ENCODE measurements at regions not wholly inside any gene's neighbourhood (a gene's known extent, or its start where the extent isn't known, plus 50 kb on each side); places are given as distances from the start of the nearest gene placed in this dataset.
"Not testable (repeated sequence)": the region's sequence is repeated elsewhere in the genome, so short reads cannot be mapped to it uniquely, and the experiment has no call there.

DNA sequence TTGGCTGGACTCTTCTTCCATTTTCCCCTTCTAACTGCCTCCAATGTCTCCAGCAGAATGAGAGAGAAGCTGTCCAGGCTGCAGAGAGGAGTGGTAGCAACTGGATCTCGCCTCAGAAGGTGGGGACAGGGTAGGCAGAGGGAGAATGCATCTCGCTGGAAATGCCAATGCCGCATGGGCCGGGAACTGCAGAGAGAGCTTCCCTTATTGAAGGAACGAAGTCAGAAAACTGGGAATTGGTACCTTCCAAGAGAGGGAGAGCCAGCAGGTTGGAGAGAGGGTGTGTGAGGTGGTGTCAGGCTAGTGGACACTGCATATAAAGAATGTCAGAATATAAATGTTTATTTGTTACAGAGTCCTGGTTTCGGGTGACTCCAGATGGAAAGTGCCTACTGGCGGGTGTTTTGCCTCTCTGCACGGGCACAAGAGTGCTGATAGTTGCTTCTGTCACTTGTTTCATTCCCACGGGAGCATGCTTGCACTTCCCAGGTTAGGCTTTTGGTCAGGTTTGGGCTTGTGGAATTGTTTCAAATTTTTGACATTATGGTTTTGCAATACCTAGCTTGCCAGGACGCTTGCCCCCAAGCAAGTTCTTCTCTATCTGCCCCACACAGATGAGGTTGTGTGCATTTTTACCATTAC lies 156.8 kb upstream of the STS start:
- H3K4me1 ChIP-seq (ENCODE audit: control insufficient read depth, insufficient read depth, low read length) = peaks cover 23% of the 10 kb centered on the region
- H3K9me3 ChIP-seq (ENCODE audit: control insufficient read depth, insufficient read depth, low read length) = peaks cover 12% of the 10 kb centered on the region; the same call in 1 of the 2 replicates
- no peak overlapping the region for H3K4me3 ChIP-seq (ENCODE audit: low read depth, low read length)
- no peaks in the 10 kb centered on the region for H3K27me3 ChIP-seq (ENCODE audit: control insufficient read depth, insufficient read depth, low read length)
- H3K9ac ChIP-seq (ENCODE audit: low read depth, low read length) = no peak overlapping the region
- no peaks in the 10 kb centered on the region for H3K36me3 ChIP-seq (ENCODE audit: control insufficient read depth, insufficient read depth, low read length)
- H3K27ac ChIP-seq (ENCODE audit: low read depth, low read length) = no peak overlapping the region

DNA sequence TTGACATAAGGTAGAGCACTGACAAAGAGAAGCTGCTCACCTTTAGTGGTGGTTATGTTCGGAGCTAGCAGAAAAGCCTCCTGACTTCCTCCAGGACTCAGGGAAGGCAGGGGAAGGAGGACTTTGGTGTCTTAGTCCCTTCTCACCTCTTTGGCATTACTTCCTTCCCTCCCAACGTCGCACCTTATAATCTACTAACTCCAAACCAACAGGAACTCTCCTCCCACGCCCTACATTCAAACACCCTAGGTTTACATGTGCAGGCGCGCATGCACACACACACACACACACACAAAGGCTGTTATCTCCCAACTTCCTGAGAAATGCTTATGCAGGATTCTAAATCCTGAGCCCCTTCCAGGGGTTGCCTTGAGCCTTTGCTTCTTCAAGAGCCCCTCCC lies 157.7 kb upstream of the STS start:
- no peaks in the 10 kb centered on the region for H3K27me3 ChIP-seq (ENCODE audit: control insufficient read depth, insufficient read depth, low read length)

DNA sequence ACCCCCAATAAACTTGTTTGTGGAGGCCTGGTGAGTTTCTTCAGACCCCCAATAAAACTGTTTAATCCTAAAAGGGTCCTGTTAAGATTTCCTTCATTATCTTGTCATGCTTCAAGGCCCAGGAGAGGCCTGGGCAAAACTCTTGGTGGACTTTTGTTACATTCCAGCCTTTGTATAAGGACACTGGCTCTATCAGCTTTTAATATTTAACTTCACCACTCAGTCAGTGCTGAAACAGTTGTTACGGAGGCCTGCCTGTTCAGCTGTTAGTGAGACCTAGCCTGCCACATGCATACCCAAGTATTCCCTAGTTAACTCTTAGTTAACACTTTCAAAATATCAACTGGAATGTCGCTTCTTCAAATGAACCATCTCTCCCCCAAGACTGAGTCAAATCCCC lies 158.8 kb upstream of the STS start:
- not testable (repeated sequence) for H3K9ac ChIP-seq (ENCODE audit: low read depth, low read length); H3K9me3 ChIP-seq (ENCODE audit: control insufficient read depth, insufficient read depth, low read length); H3K36me3 ChIP-seq (ENCODE audit: control insufficient read depth, insufficient read depth, low read length); H3K27ac ChIP-seq (ENCODE audit: low read depth, low read length); H3K4me3 ChIP-seq (ENCODE audit: low read depth, low read length); H3K27me3 ChIP-seq (ENCODE audit: control insufficient read depth, insufficient read depth, low read length)
- peaks cover 23% of the 10 kb centered on the region for H3K4me1 ChIP-seq (ENCODE audit: control insufficient read depth, insufficient read depth, low read length)

More for the DNA sequence above, 157.7 kb upstream of the STS start:
- H3K36me3 ChIP-seq (ENCODE audit: control insufficient read depth, insufficient read depth, low read length) = no peaks in the 10 kb centered on the region
- H3K4me1 ChIP-seq (ENCODE audit: control insufficient read depth, insufficient read depth, low read length) = peaks cover 23% of the 10 kb centered on the region
- H3K9me3 ChIP-seq (ENCODE audit: control insufficient read depth, insufficient read depth, low read length) = 0 out of 2 replicates have a peak, but pooled peaks cover 9% of the 10 kb centered on the region
- no peak overlapping the region for H3K27ac ChIP-seq (ENCODE audit: low read depth, low read length)
- no peak overlapping the region for H3K9ac ChIP-seq (ENCODE audit: low read depth, low read length)
- H3K4me3 ChIP-seq (ENCODE audit: low read depth, low read length) = no peak overlapping the region

- Histone ChIP-seq H3K27me3 (ENCODE audit: control insufficient read depth, insufficient read depth, low read length) (no peaks in the 10 kb centered on the region), H3K36me3 (ENCODE audit: control insufficient read depth, insufficient read depth, low read length) (no peaks in the 10 kb centered on the region), H3K9me3 (ENCODE audit: control insufficient read depth, insufficient read depth, low read length) (no peaks in the 10 kb centered on the region), H3K4me3 (ENCODE audit: low read depth, low read length) (no peak overlapping the region), H3K27ac (ENCODE audit: low read depth, low read length) (no peak overlapping the region), H3K4me1 (ENCODE audit: control insufficient read depth, insufficient read depth, low read length) (peaks cover 23% of the 10 kb centered on the region), H3K9ac (ENCODE audit: low read depth, low read length) (no peak overlapping the region)
These were observed 160.6 kb upstream of the STS start for GRCh38 chrX:6986915-6987314.

GRCh38 chrX:6985537-6985936 lies 162.0 kb upstream of the STS start:
- Histone ChIP-seq H3K4me1 (ENCODE audit: control insufficient read depth, insufficient read depth, low read length) (peaks cover 18% of the 10 kb centered on the region), H3K27ac (ENCODE audit: low read depth, low read length) (no peak overlapping the region), H3K9ac (ENCODE audit: low read depth, low read length) (no peak overlapping the region), H3K36me3 (ENCODE audit: control insufficient read depth, insufficient read depth, low read length) (no peaks in the 10 kb centered on the region), H3K9me3 (ENCODE audit: control insufficient read depth, insufficient read depth, low read length) (no peaks in the 10 kb centered on the region), H3K27me3 (ENCODE audit: control insufficient read depth, insufficient read depth, low read length) (no peaks in the 10 kb centered on the region), H3K4me3 (ENCODE audit: low read depth, low read length) (no peak overlapping the region)

DNA sequence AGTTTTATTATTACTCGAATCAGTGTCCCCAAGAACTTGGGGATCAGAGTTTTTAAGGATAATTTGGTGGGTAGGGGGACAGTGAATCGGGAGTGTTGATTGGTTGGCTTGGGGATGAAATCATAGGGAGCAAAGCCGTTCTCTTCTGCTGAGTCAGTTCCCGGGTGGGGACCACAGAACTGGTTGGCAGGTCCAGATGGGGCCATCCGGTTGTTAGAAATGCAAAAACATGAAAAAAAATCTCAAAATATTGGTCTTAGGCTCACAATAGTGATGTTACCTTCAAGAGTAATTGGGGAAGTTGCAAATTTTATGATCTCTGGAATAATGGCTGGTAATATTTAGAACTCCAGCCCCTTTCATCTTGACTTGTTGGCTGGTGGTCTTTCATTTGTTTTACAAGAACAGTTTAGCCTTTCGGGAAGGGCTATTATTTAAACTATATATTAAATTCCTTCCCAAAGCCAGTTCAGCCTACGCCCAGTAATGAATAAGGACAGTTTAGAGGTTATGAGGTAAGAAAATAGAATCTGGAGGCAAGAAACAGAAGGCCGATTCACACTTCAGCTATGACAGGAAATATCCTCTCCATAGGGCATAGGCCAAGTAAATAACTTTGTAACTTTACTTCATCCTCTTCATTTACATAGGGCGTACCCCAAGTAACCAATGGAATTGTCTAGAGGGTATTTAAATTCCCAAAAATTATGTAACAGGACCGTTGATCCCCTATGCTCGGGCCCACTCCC lies 164.1 kb upstream of the STS start:
- peaks cover 10% of the 10 kb centered on the region for H3K4me1 ChIP-seq (ENCODE audit: control insufficient read depth, insufficient read depth, low read length)
- H3K27me3 ChIP-seq (ENCODE audit: control insufficient read depth, insufficient read depth, low read length) = no peaks in the 10 kb centered on the region
- H3K27ac ChIP-seq (ENCODE audit: low read depth, low read length) = no peak overlapping the region
- no peak overlapping the region for H3K4me3 ChIP-seq (ENCODE audit: low read depth, low read length)
- no peaks in the 10 kb centered on the region for H3K36me3 ChIP-seq (ENCODE audit: control insufficient read depth, insufficient read depth, low read length)
- H3K9ac ChIP-seq (ENCODE audit: low read depth, low read length) = no peak overlapping the region
- no peaks in the 10 kb centered on the region for H3K9me3 ChIP-seq (ENCODE audit: control insufficient read depth, insufficient read depth, low read length)

GRCh38 chrX:6981718-6982406 lies 165.7 kb upstream of the STS start:
- no peaks in the 10 kb centered on the region for H3K36me3 ChIP-seq (ENCODE audit: control insufficient read depth, insufficient read depth, low read length)
- no peak overlapping the region for H3K4me3 ChIP-seq (ENCODE audit: low read depth, low read length)
- H3K4me1 ChIP-seq (ENCODE audit: control insufficient read depth, insufficient read depth, low read length) = peaks cover 6% of the 10 kb centered on the region
- no peak overlapping the region for H3K27ac ChIP-seq (ENCODE audit: low read depth, low read length)
- no peak overlapping the region for H3K9ac ChIP-seq (ENCODE audit: low read depth, low read length)
- H3K9me3 ChIP-seq (ENCODE audit: control insufficient read depth, insufficient read depth, low read length) = no peaks in the 10 kb centered on the region
- no peaks in the 10 kb centered on the region for H3K27me3 ChIP-seq (ENCODE audit: control insufficient read depth, insufficient read depth, low read length)

DNA sequence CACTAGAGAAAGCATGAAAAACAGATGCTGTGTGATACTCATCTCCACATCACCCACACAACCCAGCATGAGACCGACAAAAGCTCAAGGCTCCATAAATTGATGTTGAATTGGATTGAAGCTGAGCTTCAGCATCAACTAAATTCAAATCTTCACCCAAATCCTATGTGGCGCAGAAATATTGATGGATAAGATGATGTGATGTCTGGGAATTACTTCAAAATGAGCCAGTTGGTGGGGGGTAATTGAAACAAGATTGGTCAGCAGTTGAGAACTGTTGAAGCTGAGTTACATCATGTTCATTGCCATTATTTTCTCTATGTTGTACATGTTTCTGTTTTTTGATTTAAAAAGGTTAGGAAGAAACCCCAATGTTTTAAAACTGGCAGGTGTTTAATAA lies 166.5 kb upstream of the STS start:
- H3K36me3 ChIP-seq (ENCODE audit: control insufficient read depth, insufficient read depth, low read length) = no peaks in the 10 kb centered on the region
- H3K27me3 ChIP-seq (ENCODE audit: control insufficient read depth, insufficient read depth, low read length) = no peaks in the 10 kb centered on the region
- no peak overlapping the region for H3K4me3 ChIP-seq (ENCODE audit: low read depth, low read length)
- H3K27ac ChIP-seq (ENCODE audit: low read depth, low read length) = no peak overlapping the region
- no peaks in the 10 kb centered on the region for H3K4me1 ChIP-seq (ENCODE audit: control insufficient read depth, insufficient read depth, low read length)
- no peaks in the 10 kb centered on the region for H3K9me3 ChIP-seq (ENCODE audit: control insufficient read depth, insufficient read depth, low read length)
- H3K9ac ChIP-seq (ENCODE audit: low read depth, low read length) = no peak overlapping the region

DNA sequence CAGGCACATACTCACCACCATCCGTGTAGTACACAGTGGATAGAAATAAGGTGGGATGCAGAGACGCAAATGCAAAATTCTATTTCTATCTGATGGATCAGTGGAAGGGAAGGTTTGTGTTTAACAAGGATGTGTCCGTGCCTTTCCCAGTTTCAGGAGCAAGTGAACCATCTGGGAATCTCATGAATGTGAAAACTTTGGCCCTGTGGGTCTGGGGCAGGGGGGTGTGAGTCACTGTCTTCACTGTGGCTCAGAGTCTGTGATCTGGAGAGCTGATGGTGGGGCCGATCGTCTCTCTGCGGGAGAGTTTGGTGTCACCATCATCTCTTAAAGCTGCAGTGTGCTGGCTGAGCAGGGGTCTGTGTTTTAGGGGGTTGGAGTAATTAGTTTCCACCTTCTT lies 179.3 kb upstream of the STS start:
- Histone ChIP-seq H3K27ac (ENCODE audit: low read depth, low read length) (no peak overlapping the region), H3K27me3 (ENCODE audit: control insufficient read depth, insufficient read depth, low read length) (no peaks in the 10 kb centered on the region), H3K9me3 (ENCODE audit: control insufficient read depth, insufficient read depth, low read length) (no peaks in the 10 kb centered on the region), H3K4me3 (ENCODE audit: low read depth, low read length) (no peak overlapping the region), H3K36me3 (ENCODE audit: control insufficient read depth, insufficient read depth, low read length) (no peaks in the 10 kb centered on the region), H3K9ac (ENCODE audit: low read depth, low read length) (no peak overlapping the region), H3K4me1 (ENCODE audit: control insufficient read depth, insufficient read depth, low read length) (peaks cover 9% of the 10 kb centered on the region)

DNA sequence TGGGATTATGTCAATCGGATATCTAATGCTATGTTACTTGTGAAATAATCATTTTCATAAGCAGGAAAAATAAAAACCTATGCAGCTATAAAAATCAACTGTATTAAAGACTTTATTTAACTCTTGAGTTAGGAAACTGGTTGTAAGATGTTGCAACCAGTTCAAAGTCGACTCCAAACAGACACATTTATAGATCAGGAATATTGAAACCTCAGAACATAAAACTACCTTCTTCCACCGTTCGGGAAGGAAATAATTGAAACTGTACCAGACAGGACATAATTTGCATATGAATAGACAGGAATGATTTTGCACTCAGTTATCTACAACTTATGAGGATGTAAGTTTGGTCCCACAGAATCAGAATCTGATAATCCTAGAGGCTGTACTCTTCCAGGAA lies 181.8 kb upstream of the STS start:
- Histone ChIP-seq H3K27ac (ENCODE audit: low read depth, low read length) (no peak overlapping the region), H3K4me1 (ENCODE audit: control insufficient read depth, insufficient read depth, low read length) (peaks cover 15% of the 10 kb centered on the region), H3K27me3 (ENCODE audit: control insufficient read depth, insufficient read depth, low read length) (no peaks in the 10 kb centered on the region), H3K9me3 (ENCODE audit: control insufficient read depth, insufficient read depth, low read length) (no peaks in the 10 kb centered on the region), H3K4me3 (ENCODE audit: low read depth, low read length) (no peak overlapping the region), H3K36me3 (ENCODE audit: control insufficient read depth, insufficient read depth, low read length) (no peaks in the 10 kb centered on the region), H3K9ac (ENCODE audit: low read depth, low read length) (no peak overlapping the region)

DNA sequence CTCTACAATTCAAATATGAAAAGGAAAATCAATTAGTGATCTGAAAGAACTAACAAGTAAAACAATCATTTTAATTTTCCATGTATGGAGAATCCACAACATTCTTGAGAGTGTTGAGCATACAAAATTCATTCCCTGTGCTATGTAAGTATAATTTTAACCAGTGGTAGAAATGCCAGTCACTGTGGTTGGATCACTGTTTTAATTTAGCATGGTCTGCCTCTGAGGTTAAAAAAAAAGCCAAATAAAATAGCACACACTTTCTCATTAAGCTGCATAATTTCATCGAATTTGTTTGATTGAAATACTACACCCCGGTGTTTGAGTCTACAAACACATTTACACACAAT lies 185.5 kb upstream of the STS start:
- Histone ChIP-seq H3K4me1 (ENCODE audit: control insufficient read depth, insufficient read depth, low read length) (peaks cover 28% of the 10 kb centered on the region), H3K36me3 (ENCODE audit: control insufficient read depth, insufficient read depth, low read length) (no peaks in the 10 kb centered on the region; the same call in 1 of the 2 replicates), H3K27ac (ENCODE audit: low read depth, low read length) (no peak overlapping the region), H3K27me3 (ENCODE audit: control insufficient read depth, insufficient read depth, low read length) (no peaks in the 10 kb centered on the region), H3K4me3 (ENCODE audit: low read depth, low read length) (no peak overlapping the region), H3K9me3 (ENCODE audit: control insufficient read depth, insufficient read depth, low read length) (peaks cover 5% of the 10 kb centered on the region; the same call in 1 of the 2 replicates), H3K9ac (ENCODE audit: low read depth, low read length) (no peak overlapping the region)
